NCI-H2227 treated with DMSO at 0.1 percent for 48 hours (cell line): ENCODE measurements at regions not wholly inside any gene's neighbourhood (a gene's known extent, or its start where the extent isn't known, plus 50 kb on each side); places are given as distances from the start of the nearest gene placed in this dataset.

Experiments
- DNase-seq: peaks from one replicate; lab custom pipeline; 2025; lab: John Stamatoyannopoulos, UW

DNA sequence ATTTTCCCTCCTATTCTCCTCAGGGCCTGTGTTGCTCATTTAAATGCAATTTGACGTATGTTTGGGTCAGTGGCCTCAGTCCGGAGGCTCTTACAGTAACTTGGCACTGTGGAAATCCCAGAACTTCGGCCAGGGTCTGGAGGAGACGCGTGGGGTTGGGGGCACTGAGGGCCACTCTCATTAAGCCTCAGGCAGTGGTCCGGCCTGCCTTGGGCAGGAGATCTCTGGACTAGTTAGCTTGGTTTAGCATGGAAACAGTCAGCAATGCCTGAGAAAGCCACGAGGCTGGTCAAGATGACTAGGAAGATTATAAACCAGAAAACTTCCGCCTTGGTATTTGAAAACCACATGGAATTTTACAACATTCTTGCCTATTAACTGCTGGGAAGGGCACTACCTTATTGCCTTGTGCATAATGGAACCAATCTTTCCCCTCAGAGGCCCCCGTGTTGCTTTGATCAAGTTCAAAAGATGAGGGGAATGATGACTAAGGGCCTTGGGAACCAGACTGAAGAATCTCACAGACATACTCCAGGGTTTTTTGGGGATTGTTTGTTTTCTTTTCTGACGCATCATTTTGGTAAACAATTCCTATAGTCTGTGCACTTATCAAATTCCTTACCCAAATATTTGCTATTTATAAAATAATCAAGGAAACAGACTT is 206.0 kb upstream of the PREP start:
- no peak for DNase-seq

- DNase-seq: no peak
Observed at GRCh38 chr6:105607636-105608621, 205.0 kb upstream of the PREP start.

- DNase-seq: no peak
Observed at GRCh38 chr6:105606831-105607463, 204.1 kb upstream of the PREP start.

GRCh38 chr6:105604587-105604884 is 201.7 kb upstream of the PREP start:
- no peak for DNase-seq

DNA sequence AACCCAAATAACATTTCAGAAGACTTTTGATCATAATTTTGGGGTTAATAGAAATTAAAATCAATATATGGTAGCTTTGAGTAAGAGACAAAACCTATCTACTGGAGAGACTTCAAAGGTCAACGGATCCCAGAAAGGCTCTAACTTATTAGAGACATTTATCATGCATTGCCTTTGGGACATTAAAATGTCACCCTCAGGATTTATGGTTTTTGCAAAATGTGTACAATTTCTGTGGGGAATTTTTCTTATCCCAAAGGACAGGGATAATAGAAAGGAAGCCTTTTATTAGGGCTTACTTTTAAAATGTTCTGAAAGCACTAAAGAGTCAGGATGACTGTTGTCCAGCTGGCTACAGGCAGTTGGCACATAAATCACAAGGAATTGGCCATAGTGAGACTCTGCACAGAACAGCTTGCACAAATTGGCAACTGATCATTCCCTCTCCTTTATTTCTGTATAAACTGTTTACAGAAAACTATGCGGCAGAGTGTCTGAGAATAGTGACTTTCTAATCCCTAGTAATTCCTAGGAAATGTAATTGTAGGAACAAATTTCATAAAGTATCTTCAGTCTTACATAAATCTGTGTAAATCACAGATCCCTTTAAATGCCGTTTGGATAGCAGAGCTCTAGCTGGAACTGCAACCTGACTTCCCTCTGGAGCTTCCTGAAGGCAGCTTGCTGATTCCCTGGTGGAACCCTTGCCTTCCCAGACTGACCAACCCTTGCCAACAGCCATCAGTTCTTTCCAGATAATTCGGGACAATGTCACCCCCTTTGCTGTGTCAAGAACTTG is 201.1 kb upstream of the PREP start:
- no peak for DNase-seq

DNA sequence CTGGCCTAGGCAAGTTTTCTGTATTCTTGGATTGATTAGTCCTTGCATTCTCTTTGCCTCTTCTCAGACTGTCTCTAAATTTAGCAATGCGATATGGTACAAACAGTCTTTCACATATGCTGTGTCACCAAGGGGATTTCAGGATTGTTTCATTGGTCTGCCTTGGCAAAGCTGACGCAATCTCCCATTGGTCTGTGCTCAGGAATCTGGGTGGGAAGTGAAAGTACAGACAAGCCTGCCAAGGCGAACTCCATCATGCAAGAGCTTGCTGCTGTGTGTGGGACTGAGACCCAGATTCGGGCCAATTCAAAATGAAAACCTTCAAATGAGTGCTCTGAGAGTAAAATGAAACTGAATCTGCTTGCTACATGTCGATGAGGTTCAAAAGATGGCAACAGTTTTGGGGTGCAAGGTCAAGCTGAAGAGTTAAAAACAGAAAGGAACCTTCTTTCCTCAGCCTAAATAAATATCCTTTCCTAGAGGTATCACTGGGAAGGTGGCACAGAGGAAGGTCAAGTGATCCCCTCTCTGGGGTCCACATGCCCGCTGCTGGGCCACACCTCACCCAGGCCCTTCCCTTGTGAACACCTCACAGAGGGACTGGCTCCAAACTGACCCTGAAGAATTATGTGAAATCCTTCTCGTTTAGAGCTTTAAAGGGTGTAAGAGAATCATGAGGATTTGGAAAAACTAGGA is 198.8 kb upstream of the PREP start:
- no peak for DNase-seq

GRCh38 chr6:105600336-105601260 is 197.7 kb upstream of the PREP start:
- DNase-seq: no peak

DNA sequence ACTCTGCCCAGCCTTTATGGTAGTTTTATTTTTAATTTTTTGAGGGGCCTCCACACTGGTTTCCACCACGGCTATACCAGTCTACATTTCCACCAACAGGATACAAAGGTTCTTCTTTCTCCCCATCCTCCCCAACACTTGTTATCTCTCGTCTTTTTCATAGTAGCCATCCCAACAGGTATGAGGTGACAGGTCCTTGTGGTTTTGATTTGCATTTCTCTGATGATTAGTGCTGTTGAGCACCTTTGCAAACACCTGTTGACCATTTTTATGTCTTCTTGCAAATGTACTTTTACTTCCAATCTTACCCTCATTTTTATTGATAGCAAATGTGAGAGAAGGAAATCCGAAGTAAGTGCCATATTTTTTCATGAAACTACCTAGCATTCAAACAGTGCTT is 195.4 kb upstream of the PREP start:
- DNase-seq: no peak

DNA sequence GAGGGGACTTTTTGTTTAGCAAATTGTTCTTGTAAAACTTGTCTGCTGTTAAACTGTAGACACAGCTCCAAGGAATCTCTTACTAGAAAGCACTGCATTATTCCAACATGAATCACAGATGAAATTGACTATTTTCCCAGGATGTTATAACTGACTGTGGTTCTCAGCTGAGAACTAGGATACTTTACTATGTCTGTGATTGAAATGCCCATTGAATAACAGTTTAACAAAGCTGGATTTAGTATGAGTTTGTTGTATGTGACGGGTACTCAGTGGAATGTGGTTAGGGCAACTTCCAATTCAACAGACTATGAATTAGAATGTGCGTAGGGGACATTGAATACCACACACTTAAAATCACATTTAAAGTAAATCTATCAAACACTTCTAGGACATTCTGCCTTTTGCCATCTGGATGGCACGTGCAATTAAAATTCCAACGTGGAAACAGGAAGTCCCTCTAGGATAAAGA is 193.4 kb upstream of the PREP start:
- DNase-seq: no peak

- no peak for DNase-seq
Observed at GRCh38 chr6:105595829-105596228, 192.9 kb upstream of the PREP start.

DNA sequence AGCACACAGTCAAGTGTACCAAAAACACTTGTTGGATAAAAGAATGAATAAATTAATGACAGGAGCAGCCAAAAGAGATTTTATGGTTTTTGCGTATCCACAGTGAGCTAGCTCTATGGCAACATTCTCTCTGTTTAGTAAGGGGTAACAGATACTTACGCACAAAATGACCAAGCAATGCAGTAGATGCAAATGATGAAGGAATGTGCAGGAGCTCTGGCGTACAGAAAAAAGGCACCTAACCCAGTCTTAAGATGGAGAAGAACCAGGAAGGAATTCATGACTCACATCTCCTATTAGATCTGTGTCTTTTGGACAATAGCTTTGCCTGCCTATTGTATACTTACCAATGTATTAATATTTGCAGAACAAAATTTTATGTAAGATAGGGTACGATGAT is 191.9 kb upstream of the PREP start:
- DNase-seq: no peak

DNA sequence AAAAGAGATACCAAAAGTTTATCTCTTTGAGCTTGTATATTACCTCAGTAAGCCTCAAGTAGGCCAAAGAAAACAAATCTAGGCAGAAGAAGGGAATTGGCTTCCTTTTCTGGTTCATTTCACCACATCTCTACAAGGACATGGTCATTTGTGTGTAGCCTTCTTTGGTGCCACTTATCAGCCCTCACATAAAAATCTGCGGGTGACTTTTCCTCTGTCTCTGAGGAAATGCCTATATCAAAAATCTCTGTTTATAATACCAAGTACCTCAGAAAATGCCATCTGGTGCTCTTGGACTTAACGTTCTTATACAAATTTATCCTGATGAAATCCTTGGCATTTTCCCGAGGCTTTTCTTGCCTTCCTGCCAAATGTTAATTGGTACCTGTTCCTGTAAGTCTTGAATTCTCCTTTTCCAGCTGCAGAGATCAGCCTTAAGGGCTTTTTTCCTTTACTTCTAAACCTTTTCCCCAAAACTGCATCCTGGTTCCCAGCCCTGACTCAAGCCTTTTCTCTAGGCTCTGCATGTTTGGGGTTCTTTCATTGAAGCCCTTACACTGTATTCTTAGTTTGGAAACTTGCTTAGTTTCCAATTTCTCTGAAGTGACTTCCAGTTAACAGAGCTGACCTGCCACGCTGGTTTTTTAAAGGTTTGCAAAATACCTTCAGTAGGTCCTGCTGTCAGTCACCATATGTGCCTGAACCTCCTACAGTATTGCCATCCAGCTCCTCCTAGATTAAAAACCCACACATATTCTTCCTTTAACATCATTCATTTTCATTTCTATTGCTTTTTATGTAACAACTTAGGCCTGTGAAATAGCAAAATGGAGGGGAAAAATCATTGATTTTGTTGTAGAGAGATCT is 191.2 kb upstream of the PREP start:
- DNase-seq: no peak

DNA sequence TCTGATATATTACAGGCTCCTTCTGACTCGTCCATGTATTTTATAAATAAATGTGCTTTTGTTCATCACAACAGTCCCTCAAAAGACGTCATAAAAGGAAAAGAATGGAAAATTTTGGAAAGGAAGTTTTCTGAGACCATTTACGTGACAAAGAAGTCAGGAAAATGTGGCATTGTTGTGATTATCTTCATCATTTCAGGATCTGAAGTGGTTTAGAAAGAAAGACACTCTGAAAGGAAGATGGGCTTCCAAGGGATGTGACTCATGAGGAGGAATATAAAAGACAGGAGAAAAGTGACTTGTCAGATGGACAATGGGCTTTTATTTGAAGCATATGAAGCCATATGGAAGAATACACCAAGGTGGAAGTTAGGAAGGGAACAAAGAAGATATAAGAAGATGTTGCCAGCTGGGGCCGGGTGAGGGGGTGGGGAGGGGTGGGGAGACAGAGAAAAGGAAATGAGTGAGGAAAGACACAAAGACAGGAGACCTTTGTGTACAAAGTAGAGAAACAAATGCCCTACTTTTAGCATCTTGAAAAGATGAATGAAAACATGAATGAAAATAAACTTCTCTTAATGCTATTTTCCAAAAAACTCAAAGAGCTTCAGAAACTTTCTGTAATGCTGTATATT is 190.3 kb upstream of the PREP start:
- DNase-seq: no peak

- no peak for DNase-seq
Observed at GRCh38 chr6:105592329-105592728, 189.4 kb upstream of the PREP start.

GRCh38 chr6:105591053-105591452 is 188.2 kb upstream of the PREP start:
- DNase-seq: no peak

DNA sequence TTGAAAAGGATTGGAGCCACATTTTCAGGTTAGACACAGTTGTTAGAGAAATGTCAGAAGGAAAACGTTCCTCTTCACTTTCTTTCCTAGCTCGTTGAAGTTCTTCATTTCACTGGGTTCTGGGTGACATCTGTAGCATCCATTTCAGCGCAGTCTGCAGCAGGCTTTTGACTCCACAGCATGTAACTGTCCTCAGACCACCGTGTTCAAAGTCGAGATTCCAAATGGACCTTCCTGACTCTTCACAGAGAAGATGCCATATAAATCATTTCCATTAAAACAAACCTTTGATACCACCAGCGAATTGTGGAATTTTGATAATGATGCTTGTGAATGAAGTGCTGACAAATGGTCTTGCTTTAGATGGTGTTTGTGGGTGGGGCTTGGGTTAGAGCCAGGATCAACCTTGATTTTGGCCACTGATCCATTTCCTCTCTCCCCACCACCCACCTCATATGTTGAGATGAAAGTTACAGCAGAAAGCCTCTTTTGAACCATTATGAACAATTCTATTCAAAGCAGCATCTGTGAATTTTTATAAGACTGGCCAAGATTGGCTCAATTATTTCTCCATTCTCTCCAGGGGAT is 185.3 kb upstream of the PREP start:
- no peak for DNase-seq

DNA sequence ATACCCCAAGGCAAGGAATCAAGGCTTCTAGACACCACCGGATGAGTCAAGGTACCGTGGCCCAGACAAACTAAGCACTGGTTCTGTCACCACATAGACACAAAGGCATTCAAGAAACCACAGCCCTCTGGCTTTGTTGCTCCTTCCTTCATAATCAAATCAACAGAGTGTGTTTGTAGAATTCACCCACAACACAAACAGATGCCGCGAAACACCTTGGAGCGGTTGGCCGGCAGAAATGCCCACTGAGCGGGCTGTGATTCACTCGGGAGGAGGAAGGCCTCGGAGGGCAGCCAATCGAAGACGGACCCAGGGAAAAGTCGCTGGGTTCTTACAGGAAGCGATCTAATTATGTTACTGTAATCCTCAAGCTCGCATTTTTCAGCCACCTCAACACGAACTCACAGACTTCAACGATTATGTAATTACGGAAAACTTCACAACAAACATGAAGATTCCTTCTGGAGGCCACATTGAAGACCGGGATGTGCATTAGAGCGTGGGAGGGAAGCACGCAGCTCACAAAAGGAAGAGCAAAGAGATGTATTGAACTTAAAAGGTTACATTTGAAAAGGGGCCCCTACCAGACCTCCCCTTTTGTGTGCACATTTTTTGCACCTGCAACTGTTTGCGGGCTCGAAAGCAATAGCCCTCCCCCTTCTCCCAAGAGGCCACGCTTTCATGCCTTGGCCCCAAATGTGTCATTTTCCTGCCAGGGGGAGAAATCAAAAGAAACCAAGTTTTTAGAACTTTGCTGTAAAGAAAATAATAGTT is 184.7 kb upstream of the PREP start:
- DNase-seq: no peak
